GF-D8 (cell line): ENCODE measurements at regions not wholly inside any gene's neighbourhood (a gene's known extent, or its start where the extent isn't known, plus 50 kb on each side); places are given as distances from the start of the nearest gene placed in this dataset.

ENCODE experiments used
- DNase-seq: peaks from one replicate; lab custom pipeline; 2025; lab: John Stamatoyannopoulos, UW

DNA sequence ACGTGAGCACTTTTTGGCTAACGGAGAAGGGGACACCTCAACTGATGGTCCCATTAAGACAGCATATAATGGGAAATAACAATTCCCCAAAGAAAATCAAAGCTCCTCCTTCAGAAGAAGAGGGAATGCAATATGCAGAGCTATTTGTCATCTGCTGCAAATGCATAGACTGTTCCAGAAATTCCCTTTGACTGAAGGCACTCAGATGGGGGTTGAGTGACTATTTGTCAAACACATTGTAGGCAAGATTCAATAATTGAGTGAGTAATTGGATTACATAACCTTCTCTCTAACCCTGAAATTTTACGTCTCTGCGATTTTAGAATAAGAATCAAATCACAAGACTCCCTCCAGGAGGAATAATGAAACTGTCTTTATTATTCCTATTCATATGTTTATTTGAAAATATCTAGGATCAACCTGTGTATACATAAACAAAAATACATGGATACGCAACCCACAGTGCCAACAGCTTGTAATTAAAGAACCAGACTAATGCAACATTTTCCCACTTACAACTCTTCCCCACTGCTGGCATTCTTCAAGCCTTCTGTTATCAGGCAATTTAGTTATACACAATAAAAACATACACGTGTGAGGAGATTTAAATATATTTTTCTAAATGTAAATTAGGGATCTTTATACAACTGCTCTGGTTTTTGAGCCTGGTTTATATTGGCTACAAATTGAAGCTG, 256.6 kb downstream of the GBA3 start:
- DNase-seq, result no peak

- no peak for DNase-seq
Measured at GRCh38 chr4:22947851-22948250, 255.1 kb downstream of the GBA3 start.

DNA sequence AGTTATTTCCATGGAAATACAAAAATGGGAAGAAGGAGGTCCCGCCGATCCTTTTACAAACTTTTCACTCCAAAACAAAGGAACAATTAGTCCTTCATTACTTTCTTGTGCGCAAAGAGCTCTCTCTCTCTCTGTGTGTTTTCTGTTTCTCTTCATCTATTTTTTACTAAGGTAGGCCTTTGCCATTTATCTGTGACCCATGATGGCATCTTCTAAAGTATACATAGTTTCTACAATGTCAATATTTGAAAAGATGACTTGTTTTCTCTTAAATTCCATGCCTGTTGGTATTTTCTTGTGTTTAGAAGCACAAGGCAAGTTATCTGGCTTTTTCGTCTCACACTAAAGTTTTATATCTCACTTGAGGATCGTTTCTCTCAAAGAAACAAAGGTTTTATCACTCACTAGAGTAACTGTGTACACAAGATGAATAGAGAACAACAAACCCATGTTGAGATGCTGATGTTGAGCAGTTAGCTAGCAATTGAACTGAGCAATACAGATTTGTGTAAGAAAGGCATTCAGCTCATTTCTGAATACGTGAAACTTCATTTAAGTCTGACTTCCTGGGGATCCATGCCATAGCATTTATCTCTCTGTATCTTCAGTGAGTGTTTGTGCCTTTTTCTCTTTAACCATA, 250.3 kb downstream of the GBA3 start:
- no peak for DNase-seq

DNA sequence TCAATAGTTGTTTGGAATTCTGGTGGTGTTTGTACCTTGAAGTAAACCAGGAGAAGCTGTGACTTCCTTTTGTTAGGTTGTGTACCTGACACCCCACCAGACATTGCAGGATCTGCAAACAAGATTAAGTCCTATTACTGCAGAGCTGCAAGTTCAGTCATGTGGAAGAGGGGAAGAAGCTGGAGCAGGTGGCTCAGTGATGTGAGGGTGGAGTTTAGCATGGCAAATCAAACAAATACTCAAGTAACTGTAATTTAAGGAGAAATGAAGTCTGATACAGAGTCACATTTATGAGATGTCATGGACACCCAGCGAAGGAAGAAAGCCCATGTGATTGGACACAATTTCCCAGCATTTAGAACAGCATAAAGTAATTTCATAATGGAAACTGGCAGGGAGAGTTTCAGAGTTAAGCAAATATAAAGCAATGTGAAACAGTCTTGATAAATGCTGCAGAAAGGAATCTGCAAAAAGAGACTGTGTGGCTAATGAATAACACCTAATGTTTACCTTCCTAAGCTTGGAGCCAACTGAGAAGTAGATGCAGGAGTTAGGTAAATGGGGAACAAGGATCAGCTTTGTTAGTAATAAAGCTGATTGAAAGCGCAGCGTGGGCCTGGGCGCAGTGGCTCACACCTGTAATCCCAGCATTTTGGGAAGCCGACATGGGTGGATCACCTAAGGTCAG, 249.1 kb downstream of the GBA3 start:
- no peak for DNase-seq

DNA sequence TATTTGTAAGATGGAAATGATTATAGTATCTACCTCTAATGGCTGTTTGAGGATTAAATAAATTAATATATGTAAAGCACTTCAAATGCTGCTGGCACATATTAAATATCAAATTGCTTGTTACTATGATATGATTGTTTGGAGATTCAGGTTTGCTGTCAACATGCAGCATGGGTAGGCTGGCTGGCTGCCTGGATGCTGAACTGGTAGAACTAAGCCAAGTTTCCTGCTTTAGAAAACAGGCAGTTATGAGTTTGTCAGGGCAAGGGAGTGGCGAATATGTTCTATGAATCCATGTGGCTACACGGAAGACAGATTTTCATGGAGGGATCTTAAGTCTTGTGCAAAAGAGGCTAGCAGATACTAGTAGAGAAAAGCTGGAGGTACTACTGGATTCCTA, 239.6 kb downstream of the GBA3 start:
- DNase-seq, result no peak

GRCh38 chr4:22922426-22922825, 229.7 kb downstream of the GBA3 start:
- DNase-seq, result no peak

- DNase-seq, result no peak
Measured at GRCh38 chr4:22921936-22922335, 229.2 kb downstream of the GBA3 start.

- DNase-seq, result no peak
Measured at GRCh38 chr4:22911285-22911684, 218.5 kb downstream of the GBA3 start.

DNA sequence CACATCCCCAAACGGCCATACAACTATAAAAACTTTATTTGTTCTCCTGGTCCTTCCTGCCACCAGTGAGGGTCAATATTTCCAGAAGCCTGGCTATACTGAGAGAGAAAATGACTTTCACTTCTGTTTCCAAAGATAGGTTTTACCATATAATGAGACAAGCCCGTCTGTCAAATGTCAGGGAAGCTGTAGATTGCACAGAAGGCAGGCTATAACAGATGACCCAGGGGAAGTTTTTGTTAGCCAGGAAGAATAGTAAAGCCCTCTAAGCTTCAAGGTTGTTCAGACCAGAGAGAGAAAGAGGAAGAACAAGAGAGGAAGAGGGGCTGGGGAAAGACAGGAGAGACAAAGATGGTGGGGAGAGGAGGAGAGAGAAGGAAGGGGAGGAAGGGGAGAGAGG, 217.5 kb downstream of the GBA3 start:
- no peak for DNase-seq

DNA sequence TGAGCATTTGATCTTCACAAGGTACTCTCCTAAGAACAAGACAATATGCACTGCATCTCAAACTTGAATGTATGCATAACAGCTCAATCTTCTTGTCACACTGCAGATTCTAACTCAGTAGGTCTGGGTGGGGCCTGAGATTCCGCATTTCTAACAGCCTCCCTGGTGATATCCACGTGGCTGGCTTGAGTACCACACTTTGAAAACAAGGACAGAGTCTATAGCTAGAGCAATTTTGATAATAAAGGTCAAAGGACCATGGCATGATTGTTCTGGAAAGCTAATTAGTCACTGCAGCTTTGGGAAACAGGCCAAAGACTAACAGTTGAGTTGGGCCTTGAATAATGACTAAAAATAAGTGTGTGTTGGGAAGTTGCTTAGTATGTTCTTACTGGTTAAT, 213.3 kb downstream of the GBA3 start:
- DNase-seq, result no peak

- DNase-seq, result no peak
Measured at GRCh38 chr4:22903913-22904312, 211.2 kb downstream of the GBA3 start.

- no peak for DNase-seq
Measured at GRCh38 chr4:22901631-22902030, 208.9 kb downstream of the GBA3 start.

- no peak for DNase-seq
Measured at GRCh38 chr4:22900876-22901275, 208.1 kb downstream of the GBA3 start.

- no peak for DNase-seq
Measured at GRCh38 chr4:22897520-22898108, 204.9 kb downstream of the GBA3 start.

DNA sequence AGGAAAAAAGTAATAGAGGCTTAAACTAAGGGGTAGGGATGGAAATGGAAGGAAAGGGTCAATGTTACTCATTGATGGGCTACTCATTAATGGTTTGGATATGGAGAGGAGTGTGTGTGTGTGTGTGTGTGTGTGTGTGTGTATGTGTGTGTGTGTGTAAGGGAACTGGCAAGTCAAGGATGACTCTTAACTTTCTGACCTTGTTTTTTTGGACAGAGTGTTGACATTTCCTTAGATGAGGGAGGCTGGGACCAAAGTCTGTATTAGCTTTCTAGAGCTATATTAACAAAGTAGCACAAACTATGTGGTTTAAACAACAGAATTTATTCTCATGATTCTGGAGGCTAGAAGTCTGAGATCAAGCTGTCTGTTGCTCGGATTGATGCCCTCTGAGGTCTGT, 202.7 kb downstream of the GBA3 start:
- no peak for DNase-seq

DNA sequence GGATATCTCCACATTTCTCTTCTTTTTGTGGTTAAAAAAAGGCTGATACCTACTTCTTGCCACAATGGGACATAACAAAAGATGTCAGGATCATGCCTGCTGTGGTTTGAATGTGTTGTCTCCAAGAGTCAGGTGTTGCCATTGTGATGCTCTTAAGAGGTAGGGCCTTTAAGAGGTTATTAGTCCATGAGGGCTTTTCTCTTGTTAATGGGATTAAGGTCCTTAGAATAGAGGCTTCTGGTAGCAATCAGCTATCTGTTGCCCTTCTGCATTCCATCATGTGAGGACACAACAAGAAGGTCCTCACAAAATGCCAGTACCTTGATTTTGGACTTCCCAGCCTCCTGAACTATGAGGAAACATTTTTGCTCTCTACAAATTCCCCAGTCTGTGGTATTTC, 191.4 kb downstream of the GBA3 start:
- no peak for DNase-seq

DNA sequence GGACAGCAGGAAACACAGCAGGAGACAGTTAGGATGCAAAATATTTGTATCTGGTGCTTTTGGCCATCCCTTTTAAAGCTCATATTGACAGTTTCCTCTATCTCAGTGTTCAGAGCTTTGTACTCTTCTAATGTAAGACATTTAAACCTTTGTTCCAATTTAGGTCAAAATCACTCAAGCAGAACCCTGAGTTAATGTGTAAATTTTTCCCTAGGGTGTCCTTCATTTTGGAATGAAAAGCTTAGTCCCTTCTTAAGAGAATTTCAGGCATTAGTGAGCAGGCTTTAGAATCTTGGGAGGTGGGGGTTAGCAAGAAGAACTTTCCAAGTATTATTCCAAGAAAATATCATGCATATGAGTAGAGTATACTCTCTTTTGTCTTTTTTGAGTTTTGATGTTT, 188.7 kb downstream of the GBA3 start:
- no peak for DNase-seq

- DNase-seq, result no peak
Measured at GRCh38 chr4:22877486-22878052, 184.8 kb downstream of the GBA3 start.

DNA sequence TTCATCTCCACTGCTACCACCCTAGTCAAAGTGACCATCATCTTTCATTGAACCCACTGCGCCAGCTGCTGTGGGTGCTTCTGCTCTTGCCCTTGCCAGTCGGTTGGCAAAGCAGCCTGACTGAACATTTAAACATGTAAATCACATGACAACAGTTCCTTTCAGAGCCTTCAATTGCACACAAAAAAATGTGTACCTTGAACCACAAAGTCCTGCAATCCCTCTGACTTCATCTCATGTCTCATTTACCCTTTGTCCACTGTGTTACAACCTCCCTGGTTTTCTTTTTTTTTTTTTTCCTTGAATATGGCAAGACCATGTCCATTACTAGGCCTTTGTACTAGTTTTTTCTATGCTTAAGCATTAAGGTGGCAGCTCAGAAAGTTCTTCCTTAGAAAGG, 183.5 kb downstream of the GBA3 start:
- no peak for DNase-seq

DNA sequence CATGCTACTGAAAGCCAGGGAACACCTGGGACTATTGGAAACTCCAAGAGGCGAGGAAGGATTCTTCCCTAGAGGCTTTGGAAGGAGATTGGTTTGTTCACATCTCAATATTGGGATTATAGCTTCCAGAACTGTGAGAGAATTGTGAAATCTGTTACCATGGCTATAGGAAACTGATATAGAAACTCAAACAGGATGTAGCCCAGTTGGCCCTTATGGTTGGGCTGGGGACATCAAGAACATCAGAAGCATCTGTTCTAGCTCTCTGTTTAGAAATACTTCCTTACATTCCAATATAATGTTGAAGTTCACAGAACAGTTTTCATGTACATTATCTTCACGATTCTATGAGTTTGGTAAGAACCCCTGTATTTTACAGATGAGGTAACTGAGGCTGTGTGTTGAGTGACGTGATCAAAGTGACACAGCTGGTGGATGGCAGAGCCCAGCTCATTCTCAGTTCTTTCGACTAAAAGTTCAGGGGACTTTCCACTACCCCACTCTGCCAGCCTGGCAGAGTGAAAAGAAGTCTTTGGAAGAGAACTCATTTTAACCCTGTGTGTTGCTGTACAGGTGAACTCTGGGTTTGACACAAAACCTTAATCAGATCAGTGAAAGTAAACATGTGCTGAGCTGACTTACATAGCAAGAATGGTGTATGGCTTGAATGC, 183.0 kb downstream of the GBA3 start:
- no peak for DNase-seq

- DNase-seq, result no peak
Measured at GRCh38 chr4:22874334-22874912, 181.7 kb downstream of the GBA3 start.

- DNase-seq, result no peak
Measured at GRCh38 chr4:22873899-22874298, 181.2 kb downstream of the GBA3 start.
